Endodermal cell (in vitro differentiated cells): ENCODE measurements at regions not wholly inside any gene's neighbourhood (a gene's known extent, or its start where the extent isn't known, plus 50 kb on each side); places are given as distances from the start of the nearest gene placed in this dataset.

Experiments
- DNase-seq: peaks from one replicate; pipeline ENCODE4 v3.0.0-alpha.2; 2017
- H3K27ac ChIP-seq: 2 replicates; pipeline ENCODE4 v1.5.1; 2013; ENCODE audit warnings: mild to moderate bottlenecking, low read depth, low read length, moderate library complexity
- H3K27me3 ChIP-seq: 2 replicates; pipeline ENCODE4 v1.6.1; 2013; ENCODE audit warnings: mild to moderate bottlenecking, low read length, moderate library complexity; ENCODE audit not compliant: insufficient read depth, control insufficient read depth, poor library complexity, severe bottlenecking
- H3K36me3 ChIP-seq: 2 replicates; pipeline ENCODE4 v1.7.0; 2013; ENCODE audit warnings: mild to moderate bottlenecking, low read length, moderate library complexity; ENCODE audit not compliant: control insufficient read depth, insufficient read depth
- H3K4me1 ChIP-seq: one replicate; pipeline ENCODE4 v1.7.0; 2013; ENCODE audit warnings: low read length; ENCODE audit not compliant: control insufficient read depth, insufficient read depth
- H3K4me3 ChIP-seq: 2 replicates; pipeline ENCODE4 v1.5.1; 2013; ENCODE audit warnings: mild to moderate bottlenecking, low read length, moderate library complexity
- H3K9ac ChIP-seq: 2 replicates; pipeline ENCODE4 v1.6.1; 2013; ENCODE audit warnings: mild to moderate bottlenecking, low read length, moderate library complexity; ENCODE audit not compliant: poor library complexity, severe bottlenecking; ENCODE audit errors: extremely low read depth
- H3K9me3 ChIP-seq: 2 replicates; pipeline ENCODE4 v1.6.1; 2013; ENCODE audit warnings: mild to moderate bottlenecking, low read length, moderate library complexity; ENCODE audit not compliant: control insufficient read depth
- H3K27ac Mint-ChIP-seq: 2 replicates; pipeline ENCODE4 v1.8.0; 2020; ENCODE audit warnings: mixed read lengths
- H3K27me3 Mint-ChIP-seq: 2 replicates; pipeline ENCODE4 v1.8.0; 2021; ENCODE audit warnings: mild to moderate bottlenecking, mixed read lengths; ENCODE audit not compliant: insufficient read depth
- H3K36me3 Mint-ChIP-seq: 2 replicates; pipeline ENCODE4 v1.8.0; 2020; ENCODE audit warnings: low read depth, mixed read lengths
- H3K4me1 Mint-ChIP-seq: 2 replicates; pipeline ENCODE4 v1.8.0; 2020; ENCODE audit warnings: mixed read lengths
- H3K4me3 Mint-ChIP-seq: 2 replicates; pipeline ENCODE4 v1.8.0; 2020; ENCODE audit warnings: mild to moderate bottlenecking, moderate library complexity, mixed read lengths
- H3K9me3 Mint-ChIP-seq: 2 replicates; pipeline ENCODE4 v1.8.0; 2020; ENCODE audit warnings: mild to moderate bottlenecking, mixed read lengths
- WGBS, 2 experiments: methylation state at CpG; one replicate each; pipeline versions ENCODE4 v1.1.5 to v1.1.7; 2013; ENCODE audit warnings: missing lambda C conversion rate in 2 of 2, mixed read lengths in 1 of 2; ENCODE audit not compliant: insufficient coverage in 1 of 2, insufficient read length in 1 of 2; 5-methylcytosine and 5-hydroxymethylcytosine counted together
- TF ChIP-seq, protein P1 (sequence below): fragments of 200-600 bp; sonication (generic); conservative IDR thresholded peaks from 2 replicates; pipeline ENCODE4 v1.5.0; 2021; ENCODE audit warnings: antibody characterized with exemption, mild to moderate bottlenecking

DNA sequence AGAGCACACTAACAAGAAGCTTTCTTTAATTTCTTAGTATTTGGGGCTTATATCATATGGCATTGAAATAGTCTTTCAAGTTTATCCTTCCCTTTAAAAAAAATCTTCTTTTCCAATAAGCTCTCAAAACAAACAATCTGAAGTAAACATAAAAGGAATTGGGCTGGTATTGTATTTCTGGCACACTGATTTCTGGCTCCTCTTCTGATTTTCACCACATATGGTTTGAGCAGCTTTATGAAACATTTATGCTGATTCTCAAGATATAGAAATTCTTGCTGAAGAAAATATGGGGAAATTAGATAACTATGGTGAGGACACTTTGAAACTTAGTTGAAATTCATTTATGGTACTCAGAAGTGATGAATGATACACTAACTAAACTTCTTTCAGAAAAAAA lies 467.2 kb downstream of the TFAP2B start:
- TF ChIP-seq, protein P1, sequence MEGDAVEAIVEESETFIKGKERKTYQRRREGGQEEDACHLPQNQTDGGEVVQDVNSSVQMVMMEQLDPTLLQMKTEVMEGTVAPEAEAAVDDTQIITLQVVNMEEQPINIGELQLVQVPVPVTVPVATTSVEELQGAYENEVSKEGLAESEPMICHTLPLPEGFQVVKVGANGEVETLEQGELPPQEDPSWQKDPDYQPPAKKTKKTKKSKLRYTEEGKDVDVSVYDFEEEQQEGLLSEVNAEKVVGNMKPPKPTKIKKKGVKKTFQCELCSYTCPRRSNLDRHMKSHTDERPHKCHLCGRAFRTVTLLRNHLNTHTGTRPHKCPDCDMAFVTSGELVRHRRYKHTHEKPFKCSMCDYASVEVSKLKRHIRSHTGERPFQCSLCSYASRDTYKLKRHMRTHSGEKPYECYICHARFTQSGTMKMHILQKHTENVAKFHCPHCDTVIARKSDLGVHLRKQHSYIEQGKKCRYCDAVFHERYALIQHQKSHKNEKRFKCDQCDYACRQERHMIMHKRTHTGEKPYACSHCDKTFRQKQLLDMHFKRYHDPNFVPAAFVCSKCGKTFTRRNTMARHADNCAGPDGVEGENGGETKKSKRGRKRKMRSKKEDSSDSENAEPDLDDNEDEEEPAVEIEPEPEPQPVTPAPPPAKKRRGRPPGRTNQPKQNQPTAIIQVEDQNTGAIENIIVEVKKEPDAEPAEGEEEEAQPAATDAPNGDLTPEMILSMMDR, result no peak
- Mint-ChIP-seq H3K4me1 (peaks cover 13% of the 10 kb centered on the region), H3K27ac (no peak overlapping the region), H3K4me3 (no peak overlapping the region), H3K9me3 (no peaks in the 10 kb centered on the region), H3K36me3 (no peaks in the 10 kb centered on the region), H3K27me3 (no peaks in the 10 kb centered on the region)
- H3K9ac ChIP-seq, result no peak overlapping the region
- no peaks in the 10 kb centered on the region for H3K9me3 ChIP-seq
- no peak for DNase-seq
- H3K4me3 ChIP-seq, result no peak overlapping the region
- no peak overlapping the region for H3K27ac ChIP-seq
- H3K27me3 ChIP-seq, result no peaks in the 10 kb centered on the region
- no peaks in the 10 kb centered on the region for H3K36me3 ChIP-seq
- H3K4me1 ChIP-seq, result no peaks in the 10 kb centered on the region

DNA sequence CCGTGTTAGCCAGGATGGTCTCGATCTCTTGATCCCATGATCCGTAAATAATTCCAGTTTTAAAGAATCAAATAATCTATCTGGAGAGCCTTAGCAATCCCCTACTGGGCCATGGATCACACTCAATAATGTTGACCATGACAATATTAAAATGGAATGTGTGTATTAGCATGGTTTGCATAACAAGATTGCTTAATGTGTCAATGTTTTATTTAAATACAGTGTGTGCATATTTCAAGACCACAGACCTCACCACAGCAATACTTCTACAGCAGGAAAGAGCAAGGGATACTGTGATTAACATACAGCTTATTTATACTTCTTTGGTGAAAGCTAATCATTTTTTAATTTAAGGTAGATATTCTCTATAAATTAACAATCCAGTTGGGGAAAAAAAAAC lies 470.4 kb downstream of the TFAP2B start:
- Histone ChIP-seq H3K27ac (no peak overlapping the region), H3K9ac (no peak overlapping the region), H3K4me3 (no peak overlapping the region), H3K4me1 (no peaks in the 10 kb centered on the region), H3K36me3 (no peaks in the 10 kb centered on the region), H3K27me3 (no peaks in the 10 kb centered on the region), H3K9me3 (no peaks in the 10 kb centered on the region)
- WGBS, 2 experiments, result 60 to 96% methylated on average over 1 to 3 of the region's 3 CpGs
- no peak overlapping the region for H3K4me3 Mint-ChIP-seq
- H3K4me1 Mint-ChIP-seq, result peaks cover 9% of the 10 kb centered on the region
- no peaks in the 10 kb centered on the region for H3K27me3 Mint-ChIP-seq
- H3K36me3 Mint-ChIP-seq, result no peaks in the 10 kb centered on the region
- H3K27ac Mint-ChIP-seq, result no peak overlapping the region
- H3K9me3 Mint-ChIP-seq, result no peaks in the 10 kb centered on the region
- no peak for DNase-seq
- TF ChIP-seq, protein P1, result no peak

DNA sequence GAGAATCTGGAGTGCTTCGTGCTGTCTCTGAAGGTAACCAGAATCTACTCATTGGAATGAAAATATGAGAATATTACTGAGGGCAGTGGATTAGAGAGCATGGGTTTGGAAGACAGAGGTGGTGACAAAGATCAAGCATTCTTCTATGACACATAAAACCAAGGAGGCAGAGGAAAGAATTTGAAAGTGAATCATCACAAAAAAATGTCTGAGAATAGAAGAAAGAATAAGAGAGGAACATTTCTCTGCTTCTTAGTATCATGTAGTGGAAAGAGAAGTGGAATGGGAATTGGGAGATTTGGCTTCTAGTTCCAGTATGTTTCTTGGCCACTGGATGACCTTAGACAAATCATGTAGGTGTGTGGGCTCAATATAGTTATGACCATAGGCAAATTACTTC lies 474.0 kb downstream of the TFAP2B start:
- H3K9ac ChIP-seq, result no peak overlapping the region
- no peaks in the 10 kb centered on the region for H3K9me3 ChIP-seq
- H3K4me1 ChIP-seq, result no peaks in the 10 kb centered on the region
- no peaks in the 10 kb centered on the region for H3K36me3 Mint-ChIP-seq
- no peak overlapping the region for H3K4me3 Mint-ChIP-seq
- no peaks in the 10 kb centered on the region for H3K9me3 Mint-ChIP-seq
- 100% methylated on average over 1 of the region's 1 CpG for WGBS, 2 experiments
- H3K27ac Mint-ChIP-seq, result no peak overlapping the region
- H3K4me3 ChIP-seq, result no peak overlapping the region
- H3K27me3 Mint-ChIP-seq, result no peaks in the 10 kb centered on the region
- H3K4me1 Mint-ChIP-seq, result peaks cover 8% of the 10 kb centered on the region
- TF ChIP-seq, protein P1, result no peak
- H3K27me3 ChIP-seq, result no peaks in the 10 kb centered on the region
- H3K36me3 ChIP-seq, result no peaks in the 10 kb centered on the region
- H3K27ac ChIP-seq, result no peak overlapping the region
- DNase-seq, result no peak
